Fibroblast of pulmonary artery (primary cell): ENCODE measurements at regions not wholly inside any gene's neighbourhood (a gene's known extent, or its start where the extent isn't known, plus 50 kb on each side); places are given as distances from the start of the nearest gene placed in this dataset.

Experiments
- DNase-seq: peaks from one replicate; pipeline ENCODE4 v3.0.0-alpha.2; 2010; ENCODE audit warnings: low read depth
- H3K4me3 ChIP-seq: replicated peaks from 2 replicates; pipeline ENCODE4 v1.5.1; 2011; ENCODE audit warnings: low read depth, mild to moderate bottlenecking, control low read depth, low read length, moderate library complexity
- CTCF ChIP-seq: IDR thresholded peaks from 2 replicates; pipeline ENCODE4 v1.5.1; 2011; ENCODE audit warnings: mild to moderate bottlenecking, control low read depth, low read length, inconsistent platforms; ENCODE audit errors: missing control alignments

DNA sequence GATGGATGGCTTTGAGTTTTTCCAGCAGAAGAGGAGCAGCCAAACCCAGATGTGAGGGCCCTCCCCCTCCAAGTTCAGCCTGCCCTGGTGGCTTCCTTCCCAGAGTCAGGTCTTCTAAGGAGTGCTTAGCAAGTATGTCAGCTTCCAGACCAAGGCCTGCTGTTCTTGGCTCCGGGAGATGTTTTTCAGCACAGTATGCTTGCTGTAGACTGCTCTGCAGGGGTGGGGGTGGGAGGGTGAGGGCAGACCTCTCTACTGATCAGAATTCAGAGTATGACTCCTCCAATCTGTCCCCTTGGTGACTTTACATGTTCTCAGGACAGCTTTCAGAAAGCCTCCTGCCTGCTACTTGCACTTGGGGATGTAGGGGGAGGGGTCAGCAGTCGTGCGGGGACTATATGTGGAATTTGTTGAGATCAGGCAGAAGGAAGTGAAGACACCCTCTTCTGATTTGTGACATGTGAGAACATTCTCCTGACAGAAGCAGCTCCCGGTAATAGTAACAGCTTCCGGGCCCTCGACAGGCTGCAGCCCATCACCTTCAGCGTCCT, 516.4 kb upstream of the ZMIZ1 start:
- no peak overlapping the region for H3K4me3 ChIP-seq
- no peak for TF ChIP-seq CTCF
- peak; percentile 51 for DNase-seq

- no peak for DNase-seq
- no peak for TF ChIP-seq CTCF
- H3K4me3 ChIP-seq = no peak overlapping the region
These were observed 515.0 kb upstream of the ZMIZ1 start for GRCh38 chr10:78553792-78554191.

GRCh38 chr10:78555128-78555527, 513.6 kb upstream of the ZMIZ1 start:
- no peak for TF ChIP-seq CTCF
- DNase-seq = no peak
- H3K4me3 ChIP-seq = no peak overlapping the region

DNA sequence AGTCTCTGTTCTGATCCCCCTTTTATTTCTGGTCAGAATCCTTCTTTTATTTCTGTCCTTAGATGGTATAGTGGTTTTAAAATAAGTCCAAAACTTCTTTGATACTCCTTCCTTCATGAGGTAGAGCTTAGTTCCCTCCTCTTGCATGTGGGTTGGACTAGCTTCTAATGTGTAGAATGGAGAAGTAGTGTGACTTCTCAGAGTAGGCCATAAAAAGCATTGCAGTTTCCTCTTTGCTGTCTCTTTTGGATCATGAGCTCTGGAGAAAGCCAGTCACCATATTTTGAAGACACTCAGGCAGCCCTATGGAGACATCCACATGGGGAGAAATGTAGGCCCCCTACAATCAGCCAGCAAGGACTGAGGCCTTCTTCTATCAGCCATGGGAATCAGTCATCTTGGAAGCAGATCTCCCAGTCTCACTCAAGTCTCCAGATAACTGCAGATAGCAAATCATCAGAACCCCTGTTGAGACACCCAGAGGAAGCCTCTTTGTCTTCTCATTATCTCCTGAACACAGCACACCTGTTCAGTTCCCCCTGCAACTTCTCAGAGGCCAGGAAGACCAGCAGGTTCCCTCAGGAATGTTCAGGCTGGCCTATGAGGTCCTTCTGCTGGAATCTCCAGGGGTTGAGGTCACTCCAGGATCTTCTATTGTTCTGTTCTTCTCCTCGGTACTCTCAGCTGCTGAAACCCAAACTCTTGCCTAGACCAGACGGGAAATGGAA, 511.9 kb upstream of the ZMIZ1 start:
- H3K4me3 ChIP-seq = no peak overlapping the region
- DNase-seq = no peak
- no peak for TF ChIP-seq CTCF

DNA sequence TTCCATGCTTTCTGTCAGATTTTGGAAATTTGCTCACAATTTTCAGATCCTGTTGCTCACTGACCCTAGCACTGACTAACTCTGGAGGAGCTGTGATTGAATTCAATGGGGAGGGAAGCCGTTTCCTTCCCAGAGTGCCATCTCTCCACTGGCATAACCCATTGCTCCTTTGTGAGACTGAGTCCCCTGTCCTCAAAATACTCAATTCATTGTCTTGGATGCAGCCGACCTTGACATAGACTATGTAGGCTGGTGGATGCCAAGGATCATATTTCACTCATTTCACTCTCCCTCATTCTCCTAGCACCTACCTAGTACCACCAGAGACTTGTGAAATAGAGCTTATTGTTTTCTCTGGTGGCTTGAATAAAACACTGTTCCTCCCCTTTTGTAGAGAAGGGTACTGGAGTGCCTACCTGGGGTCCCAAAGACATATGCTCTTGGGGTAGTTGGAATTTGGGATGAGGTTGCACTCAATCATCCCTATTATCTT, 511.3 kb upstream of the ZMIZ1 start:
- no peak for TF ChIP-seq CTCF
- no peak overlapping the region for H3K4me3 ChIP-seq
- DNase-seq = no peak

DNA sequence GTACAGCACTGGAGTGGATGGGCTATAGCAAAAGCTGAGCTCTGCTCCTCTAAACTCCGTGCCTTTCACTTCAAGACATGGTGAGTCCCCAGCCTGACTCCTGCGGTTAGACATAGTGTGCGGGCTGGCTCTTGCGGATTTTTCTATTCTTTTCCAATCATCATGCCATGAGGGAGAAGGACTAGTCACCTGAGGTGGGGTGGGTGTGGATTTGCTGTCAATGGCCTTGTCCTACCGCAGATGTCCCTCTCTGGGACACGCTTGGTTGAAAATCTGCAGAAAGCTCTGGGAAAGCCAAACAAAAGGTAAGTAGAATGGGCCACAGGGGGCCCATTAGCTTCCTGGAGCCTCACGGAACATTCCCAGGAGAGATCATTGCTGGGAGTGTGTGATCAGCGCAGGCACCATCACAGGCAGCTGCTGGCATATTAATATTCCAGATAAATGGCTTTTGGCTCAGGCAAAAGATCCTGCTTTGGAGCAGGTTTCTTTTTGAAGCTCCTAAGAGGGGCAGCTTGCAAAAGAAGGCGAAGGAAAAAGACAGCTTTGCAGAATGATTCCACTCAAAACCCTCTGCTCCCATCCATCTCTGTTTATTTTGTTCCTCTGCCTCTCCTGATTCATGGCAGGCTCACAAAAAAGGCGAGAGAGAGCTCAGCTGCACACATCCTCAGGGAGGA, 509.0 kb upstream of the ZMIZ1 start:
- H3K4me3 ChIP-seq = no peak overlapping the region
- no peak for TF ChIP-seq CTCF

More for the DNA sequence above, 509.0 kb upstream of the ZMIZ1 start:
- no peak for DNase-seq
